Cardiac fibroblast (primary cell): ENCODE measurements at regions not wholly inside any gene's neighbourhood (a gene's known extent, or its start where the extent isn't known, plus 50 kb on each side); places are given as distances from the start of the nearest gene placed in this dataset.

Experiments used
- DNase-seq, 2 donors: peaks; one replicate each; pipeline versions ENCODE4 v3.0.0 to v3.0.0-alpha.2; 2010; ENCODE audit warnings: low read depth in 2 of 2
- H3K4me3 ChIP-seq, 2 donors: replicated peaks in 1 of 2; 1 replicate in 1 of 2; 2 replicates in 1 of 2; pipeline ENCODE4 v1.5.1; 2011; ENCODE audit warnings: low read depth in 2 of 2, low read length in 2 of 2, mild to moderate bottlenecking in 2 of 2, moderate library complexity in 1 of 2
- CTCF ChIP-seq: IDR thresholded peaks from one replicate; pipeline ENCODE4 v1.5.1; 2011; ENCODE audit warnings: low read depth, mild to moderate bottlenecking, low read length, inconsistent platforms

- no peak for DNase-seq
- H3K4me3 ChIP-seq, result no peak overlapping the region
- TF ChIP-seq CTCF, result no peak
Measured at GRCh38 chr13:73988461-73988860, 145.7 kb downstream of the KLF12 start.

- no peak overlapping the region for H3K4me3 ChIP-seq
- DNase-seq, result no peak
- TF ChIP-seq CTCF, result no peak
Measured at GRCh38 chr13:73987618-73988017, 146.6 kb downstream of the KLF12 start.

GRCh38 chr13:73985783-73986182, 148.4 kb downstream of the KLF12 start:
- no peak for TF ChIP-seq CTCF
- DNase-seq, result no peak
- no peak overlapping the region for H3K4me3 ChIP-seq

GRCh38 chr13:73984949-73985691, 149.1 kb downstream of the KLF12 start:
- peak in 1 of 2 donors; percentile 54 for DNase-seq
- no peak overlapping the region for H3K4me3 ChIP-seq
- no peak for TF ChIP-seq CTCF

GRCh38 chr13:73984201-73984600, 150.0 kb downstream of the KLF12 start:
- no peak for TF ChIP-seq CTCF
- no peak overlapping the region for H3K4me3 ChIP-seq
- DNase-seq, result no peak

GRCh38 chr13:73983109-73983508, 151.1 kb downstream of the KLF12 start:
- TF ChIP-seq CTCF, result no peak
- peak in 1 of 2 donors; percentile 34 for DNase-seq
- H3K4me3 ChIP-seq, result no peak overlapping the region

GRCh38 chr13:73981595-73981994, 152.6 kb downstream of the KLF12 start:
- H3K4me3 ChIP-seq, result no peak overlapping the region
- peak in 1 of 2 donors; percentile 5 for DNase-seq
- TF ChIP-seq CTCF, result no peak
